ENCODE measurements at regions not wholly inside any gene's neighbourhood (a gene's known extent, or its start where the extent isn't known, plus 50 kb on each side); places are given as distances from the start of the nearest gene placed in this dataset.
"Not testable (repeated sequence)": the region's sequence is repeated elsewhere in the genome, so short reads cannot be mapped to it uniquely, and the experiment has no call there.

- H3K9me3 Mint-ChIP-seq: no peaks in the 10 kb centered on the region
- H3K27ac Mint-ChIP-seq: no peak overlapping the region
- DNase-seq (ENCODE audit: low spot score in 2 of 2, unreplicated experiment in 2 of 2): no peak
- H3K36me3 Mint-ChIP-seq: no peaks in the 10 kb centered on the region
- H3K27me3 Mint-ChIP-seq (ENCODE audit: low read depth): no peaks in the 10 kb centered on the region
- TF ChIP-seq, protein P1, sequence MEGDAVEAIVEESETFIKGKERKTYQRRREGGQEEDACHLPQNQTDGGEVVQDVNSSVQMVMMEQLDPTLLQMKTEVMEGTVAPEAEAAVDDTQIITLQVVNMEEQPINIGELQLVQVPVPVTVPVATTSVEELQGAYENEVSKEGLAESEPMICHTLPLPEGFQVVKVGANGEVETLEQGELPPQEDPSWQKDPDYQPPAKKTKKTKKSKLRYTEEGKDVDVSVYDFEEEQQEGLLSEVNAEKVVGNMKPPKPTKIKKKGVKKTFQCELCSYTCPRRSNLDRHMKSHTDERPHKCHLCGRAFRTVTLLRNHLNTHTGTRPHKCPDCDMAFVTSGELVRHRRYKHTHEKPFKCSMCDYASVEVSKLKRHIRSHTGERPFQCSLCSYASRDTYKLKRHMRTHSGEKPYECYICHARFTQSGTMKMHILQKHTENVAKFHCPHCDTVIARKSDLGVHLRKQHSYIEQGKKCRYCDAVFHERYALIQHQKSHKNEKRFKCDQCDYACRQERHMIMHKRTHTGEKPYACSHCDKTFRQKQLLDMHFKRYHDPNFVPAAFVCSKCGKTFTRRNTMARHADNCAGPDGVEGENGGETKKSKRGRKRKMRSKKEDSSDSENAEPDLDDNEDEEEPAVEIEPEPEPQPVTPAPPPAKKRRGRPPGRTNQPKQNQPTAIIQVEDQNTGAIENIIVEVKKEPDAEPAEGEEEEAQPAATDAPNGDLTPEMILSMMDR (IDR thresholded peaks at IDR 0.05; ENCODE audit: unreplicated experiment): no peak
- no peaks in the 10 kb centered on the region for H3K4me1 Mint-ChIP-seq
- no peak overlapping the region for H3K4me3 Mint-ChIP-seq
Measured at GRCh38 chr4:132108784-132109183, 1040.3 kb upstream of the PCDH10 start.

- Mint-ChIP-seq H3K27ac (no peak overlapping the region), H3K9me3 (peaks cover 15% of the 10 kb centered on the region), H3K36me3 (no peaks in the 10 kb centered on the region), H3K4me3 (no peak overlapping the region), H3K27me3 (ENCODE audit: low read depth) (no peaks in the 10 kb centered on the region), H3K4me1 (no peaks in the 10 kb centered on the region)
- DNase-seq (ENCODE audit: low spot score in 2 of 2, unreplicated experiment in 2 of 2): no peak
- TF ChIP-seq, protein P1 (IDR thresholded peaks at IDR 0.05; ENCODE audit: unreplicated experiment): no peak
Measured at GRCh38 chr4:132114885-132115284, 1034.2 kb upstream of the PCDH10 start.

- not testable (repeated sequence) for H3K4me1 Mint-ChIP-seq; H3K36me3 Mint-ChIP-seq; H3K27me3 Mint-ChIP-seq (ENCODE audit: low read depth); H3K27ac Mint-ChIP-seq; DNase-seq (ENCODE audit: low spot score in 2 of 2, unreplicated experiment in 2 of 2); H3K4me3 Mint-ChIP-seq
- peaks cover 19% of the 10 kb centered on the region for H3K9me3 Mint-ChIP-seq
Measured at GRCh38 chr4:132122741-132123140, 1026.4 kb upstream of the PCDH10 start.

GRCh38 chr4:132123870-132124623, 1025.0 kb upstream of the PCDH10 start:
- DNase-seq (ENCODE audit: low spot score in 2 of 2, unreplicated experiment in 2 of 2): no peak
- Mint-ChIP-seq H3K36me3 (no peaks in the 10 kb centered on the region), H3K27me3 (ENCODE audit: low read depth) (no peaks in the 10 kb centered on the region), H3K4me3 (no peak overlapping the region), H3K9me3 (peaks cover 12% of the 10 kb centered on the region), H3K27ac (no peak overlapping the region), H3K4me1 (no peaks in the 10 kb centered on the region)
- TF ChIP-seq, protein P1 (IDR thresholded peaks at IDR 0.05; ENCODE audit: unreplicated experiment): no peak

DNA sequence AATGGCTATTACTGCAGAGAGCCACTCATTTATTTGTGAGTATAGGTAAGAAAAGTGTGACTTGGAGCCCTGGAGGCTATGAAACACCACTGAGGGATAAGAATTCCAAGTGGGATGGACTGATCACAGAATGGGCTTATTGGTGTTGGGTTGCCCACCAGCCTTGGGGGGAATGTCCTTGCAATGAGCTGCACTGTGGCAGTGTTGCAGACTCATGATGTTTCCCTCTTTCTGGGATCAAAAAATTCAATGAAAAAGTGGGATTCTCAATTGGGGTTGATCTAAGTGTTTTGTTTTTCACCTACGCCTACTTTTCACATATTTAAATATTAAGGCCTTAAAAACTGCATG, 1024.5 kb upstream of the PCDH10 start:
- Mint-ChIP-seq H3K4me1 (no peaks in the 10 kb centered on the region), H3K9me3 (peaks cover 7% of the 10 kb centered on the region), H3K36me3 (no peaks in the 10 kb centered on the region), H3K27me3 (ENCODE audit: low read depth) (no peaks in the 10 kb centered on the region), H3K4me3 (no peak overlapping the region), H3K27ac (no peak overlapping the region)
- TF ChIP-seq, protein P1 (IDR thresholded peaks at IDR 0.05; ENCODE audit: unreplicated experiment): no peak
- no peak for DNase-seq (ENCODE audit: low spot score in 2 of 2, unreplicated experiment in 2 of 2)

DNA sequence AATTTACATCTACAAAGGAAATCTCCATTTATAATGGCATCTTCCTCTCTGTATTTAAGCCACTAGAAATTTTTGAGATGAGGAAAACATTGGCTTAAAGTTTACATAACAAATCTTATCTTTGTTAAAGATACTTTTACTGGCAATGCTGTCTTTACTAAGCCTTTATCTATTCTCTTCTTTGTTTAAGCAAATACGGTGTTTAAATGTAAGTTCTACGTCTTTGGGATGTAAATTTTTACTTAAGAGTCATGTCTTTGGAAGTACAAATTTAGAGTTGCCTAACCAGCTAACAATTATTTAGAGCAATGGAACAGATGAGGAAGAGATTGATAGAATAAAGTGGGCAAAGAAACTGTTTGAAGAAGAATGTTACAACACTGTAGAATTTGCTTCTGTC, 1024.0 kb upstream of the PCDH10 start:
- Mint-ChIP-seq H3K4me3 (no peak overlapping the region), H3K36me3 (no peaks in the 10 kb centered on the region), H3K9me3 (peaks cover 3% of the 10 kb centered on the region), H3K4me1 (no peaks in the 10 kb centered on the region), H3K27ac (no peak overlapping the region), H3K27me3 (ENCODE audit: low read depth) (no peaks in the 10 kb centered on the region)
- TF ChIP-seq, protein P1 (IDR thresholded peaks at IDR 0.05; ENCODE audit: unreplicated experiment): no peak
- DNase-seq (ENCODE audit: low spot score in 2 of 2, unreplicated experiment in 2 of 2): no peak
